Skeletal muscle cell (primary cell): ENCODE measurements at regions not wholly inside any gene's neighbourhood (a gene's known extent, or its start where the extent isn't known, plus 50 kb on each side); places are given as distances from the start of the nearest gene placed in this dataset.
A peak's percentile ranks its signal among the peaks of the same experiment; 100 is the strongest.

Experiments
- DNase-seq: peaks from one replicate; pipeline ENCODE4 v3.0.0-alpha.2; 2010; ENCODE audit warnings: low read depth
- H3K4me3 ChIP-seq: 2 replicates; pipeline ENCODE4 v1.5.1; 2011; ENCODE audit warnings: low read depth, mild to moderate bottlenecking, control low read depth, low read length, moderate library complexity

- no peak overlapping the region for H3K4me3 ChIP-seq
- DNase-seq = no peak
Measured at GRCh38 chr6:77217896-77218295, 245.4 kb downstream of the HTR1B start.

DNA sequence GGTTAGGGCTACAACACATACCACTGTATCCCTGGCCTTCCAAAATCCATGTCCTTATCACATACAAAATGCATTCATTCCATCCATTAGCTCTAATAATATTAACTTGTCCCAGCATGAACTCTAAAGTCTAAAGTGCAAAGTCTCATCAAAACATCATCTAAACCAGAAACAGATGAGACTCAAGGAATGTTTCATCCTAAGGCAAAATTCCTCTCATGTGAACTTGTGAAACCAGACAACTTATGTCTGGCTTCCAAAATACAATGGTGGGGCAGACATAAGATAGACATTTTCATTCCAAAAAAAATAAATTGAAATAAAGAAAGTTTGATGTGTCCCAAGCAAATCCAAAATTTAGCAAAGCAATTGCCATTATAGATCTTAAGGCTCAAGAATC lies 257.4 kb downstream of the HTR1B start:
- DNase-seq = no peak
- no peak overlapping the region for H3K4me3 ChIP-seq

GRCh38 chr6:77204555-77204954 lies 258.7 kb downstream of the HTR1B start:
- no peak overlapping the region for H3K4me3 ChIP-seq
- no peak for DNase-seq

DNA sequence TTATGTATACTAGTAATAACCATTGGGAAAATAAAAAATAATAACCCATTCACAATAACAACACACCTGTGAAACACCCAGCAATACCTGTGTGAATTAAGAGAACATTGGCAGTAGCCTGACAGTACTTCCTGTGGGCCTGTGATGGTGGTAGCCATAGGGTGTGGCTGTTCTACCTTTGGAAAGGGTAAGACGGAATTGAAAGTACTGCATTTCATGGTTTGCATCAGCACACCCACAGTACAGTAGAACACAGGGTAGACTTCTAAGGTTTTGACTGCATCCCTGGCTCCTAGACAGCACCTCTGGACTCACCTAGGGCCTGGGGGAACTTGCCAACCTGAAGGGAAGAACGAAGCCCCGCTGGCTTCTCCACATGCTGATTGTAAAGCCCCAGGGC lies 279.8 kb downstream of the HTR1B start:
- no peak for DNase-seq
- no peak overlapping the region for H3K4me3 ChIP-seq

DNA sequence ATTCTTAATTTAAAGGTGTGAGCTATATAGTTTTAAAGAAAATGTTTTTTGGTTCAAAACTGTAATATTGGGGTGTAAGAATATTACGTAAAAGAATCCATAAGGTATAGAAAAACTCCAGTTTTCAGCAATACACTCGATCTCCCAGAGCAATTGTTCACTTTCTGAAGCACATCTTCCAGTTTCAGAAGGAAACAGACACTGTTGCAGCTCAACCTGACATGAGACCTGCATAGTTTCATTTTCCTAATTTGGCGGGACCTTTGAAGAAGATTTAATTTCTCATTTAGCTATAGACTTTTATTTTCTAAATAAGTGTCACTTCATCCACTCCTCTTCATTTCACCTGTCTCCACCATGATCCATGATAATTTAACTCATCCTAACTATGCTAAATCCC lies 281.5 kb downstream of the HTR1B start:
- no peak overlapping the region for H3K4me3 ChIP-seq
- DNase-seq = no peak

GRCh38 chr6:77180326-77180725 lies 283.0 kb downstream of the HTR1B start:
- no peak for DNase-seq
- no peak overlapping the region for H3K4me3 ChIP-seq

GRCh38 chr6:77178821-77179220 lies 284.5 kb downstream of the HTR1B start:
- peak; percentile 9 for DNase-seq
- no peak overlapping the region for H3K4me3 ChIP-seq

GRCh38 chr6:77177470-77177869 lies 285.8 kb downstream of the HTR1B start:
- no peak for DNase-seq
- no peak overlapping the region for H3K4me3 ChIP-seq

DNA sequence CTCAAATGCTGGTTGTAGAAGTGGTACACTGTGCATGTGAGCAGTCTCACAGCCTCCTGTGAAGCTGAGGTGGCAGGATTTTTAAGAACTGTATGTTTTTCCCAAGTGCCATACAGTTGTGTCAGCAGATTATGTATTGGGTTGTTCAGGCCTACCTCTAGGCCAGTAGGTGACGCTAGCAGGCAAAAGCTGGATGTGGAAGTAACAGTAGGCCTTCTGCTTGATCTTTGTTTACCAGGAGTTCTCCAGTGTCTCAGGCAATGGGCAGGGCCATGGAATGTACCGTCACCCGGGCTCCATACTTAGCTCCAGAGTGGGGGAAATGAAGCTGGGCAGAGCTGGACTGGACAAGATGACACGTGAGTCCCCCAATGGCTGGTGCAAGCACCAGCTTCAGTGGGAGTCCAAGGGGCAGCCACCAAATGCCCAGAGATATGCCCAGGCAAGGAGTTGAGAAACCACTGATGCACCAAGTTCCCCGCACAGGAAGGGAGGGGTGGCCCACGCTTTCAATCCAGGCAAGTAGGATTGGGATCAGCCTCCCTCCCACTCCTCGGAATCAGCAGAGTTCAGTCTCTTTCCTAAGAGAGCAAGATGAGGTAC lies 289.7 kb downstream of the HTR1B start:
- H3K4me3 ChIP-seq = no peak overlapping the region
- no peak for DNase-seq

DNA sequence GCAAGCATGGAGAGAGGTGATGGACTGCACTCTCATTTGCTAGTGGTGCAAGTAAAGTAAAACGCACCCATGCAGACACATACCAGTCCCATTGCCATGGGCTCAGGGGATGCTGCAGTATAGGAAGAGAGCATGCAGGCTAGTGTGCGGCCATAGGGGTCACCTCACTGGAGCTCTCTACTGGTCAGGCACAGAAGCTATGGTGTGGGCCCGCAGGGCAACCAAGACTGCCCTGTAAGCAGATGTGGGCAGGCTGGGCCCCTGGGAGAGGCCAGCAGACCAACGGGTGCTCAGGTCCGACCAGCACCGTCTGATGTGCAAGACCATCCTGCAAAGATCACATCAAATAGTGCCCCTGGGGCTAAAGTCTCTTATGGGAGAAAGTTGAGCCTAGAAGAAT lies 290.7 kb downstream of the HTR1B start:
- no peak overlapping the region for H3K4me3 ChIP-seq
- DNase-seq = no peak

DNA sequence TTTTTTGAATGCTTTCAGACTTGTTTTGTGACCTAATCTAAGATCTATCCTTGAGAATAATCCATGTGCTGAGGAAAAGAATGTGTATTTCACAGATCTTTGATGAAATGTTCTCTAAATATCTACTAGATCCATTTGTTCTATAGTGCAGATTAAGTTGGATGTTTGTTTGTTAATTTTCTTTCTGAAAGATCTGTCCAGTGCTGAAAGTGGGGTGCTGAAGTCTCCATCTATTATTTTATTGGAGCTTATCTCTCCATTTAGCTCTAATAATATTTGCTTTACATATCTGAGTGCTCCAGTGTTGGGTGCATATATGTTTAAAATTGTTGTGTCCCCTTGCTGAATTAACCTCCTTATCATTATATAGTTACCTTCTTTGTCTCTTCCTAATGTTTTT lies 303.6 kb downstream of the HTR1B start:
- DNase-seq = no peak
- no peak overlapping the region for H3K4me3 ChIP-seq

GRCh38 chr6:77151241-77151640 lies 312.1 kb downstream of the HTR1B start:
- no peak overlapping the region for H3K4me3 ChIP-seq
- no peak for DNase-seq

- H3K4me3 ChIP-seq = no peak overlapping the region
- DNase-seq = no peak
Measured at GRCh38 chr6:77150736-77151135, 312.6 kb downstream of the HTR1B start.

GRCh38 chr6:77145244-77145643 lies 318.0 kb downstream of the HTR1B start:
- DNase-seq = no peak
- no peak overlapping the region for H3K4me3 ChIP-seq

- H3K4me3 ChIP-seq = no peak overlapping the region
- no peak for DNase-seq
Measured at GRCh38 chr6:77143659-77144447, 319.4 kb downstream of the HTR1B start.

DNA sequence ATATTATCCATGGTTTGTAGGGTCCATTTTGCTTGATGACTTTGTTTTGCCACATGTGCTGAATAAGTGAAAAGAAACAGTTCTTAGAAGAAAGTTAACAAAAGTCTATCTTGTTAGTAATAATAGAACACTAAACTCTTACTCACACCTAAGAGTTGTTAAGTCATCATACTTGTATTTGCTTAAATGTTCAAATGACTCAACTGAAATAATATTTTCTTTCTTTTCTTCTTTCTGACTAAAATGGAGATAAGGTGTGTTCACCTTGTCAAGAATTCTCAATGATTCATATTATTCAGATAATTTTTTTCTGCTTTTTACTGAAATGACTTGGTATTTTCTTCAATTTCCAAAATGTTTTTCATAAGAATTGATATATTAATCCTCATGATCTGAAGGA lies 327.2 kb downstream of the HTR1B start:
- H3K4me3 ChIP-seq = no peak overlapping the region
- DNase-seq = no peak

DNA sequence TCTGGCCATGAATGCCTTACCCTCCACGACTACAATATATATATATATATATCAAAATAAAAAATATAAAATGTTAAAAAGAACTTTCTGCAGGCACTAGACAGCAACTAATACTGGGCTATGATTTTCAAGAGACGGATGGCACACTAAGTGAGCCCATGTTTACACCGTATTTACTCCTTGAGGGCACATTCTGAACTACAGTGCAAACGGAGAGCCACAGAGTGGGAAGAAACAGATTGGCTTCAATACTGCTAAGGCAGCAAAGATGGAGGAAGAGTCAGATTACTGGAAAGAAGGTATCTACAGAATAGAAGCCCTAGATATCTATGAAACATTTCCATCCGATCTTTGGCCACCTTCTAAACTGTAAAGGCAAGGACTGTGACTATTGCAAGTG lies 330.3 kb downstream of the HTR1B start:
- H3K4me3 ChIP-seq = no peak overlapping the region
- DNase-seq = no peak

DNA sequence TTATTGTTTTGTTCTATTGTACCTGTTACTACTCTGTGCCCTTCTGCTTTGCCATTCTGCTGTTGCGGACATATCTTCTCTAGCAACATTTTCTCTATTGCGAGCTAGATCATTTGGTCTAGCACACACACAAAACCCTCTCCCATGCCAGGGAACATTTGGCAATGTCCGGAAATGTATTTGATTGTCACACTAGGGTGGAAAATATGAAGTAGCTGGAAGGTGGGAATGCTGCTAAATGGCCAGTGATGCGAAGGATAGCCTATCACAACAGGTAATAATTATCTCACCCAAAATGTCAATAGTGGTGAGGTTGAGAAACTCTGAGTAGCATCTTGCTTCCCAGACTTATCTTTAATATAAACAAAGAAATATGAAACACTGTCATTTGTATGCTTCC lies 331.9 kb downstream of the HTR1B start:
- DNase-seq = no peak
- no peak overlapping the region for H3K4me3 ChIP-seq

DNA sequence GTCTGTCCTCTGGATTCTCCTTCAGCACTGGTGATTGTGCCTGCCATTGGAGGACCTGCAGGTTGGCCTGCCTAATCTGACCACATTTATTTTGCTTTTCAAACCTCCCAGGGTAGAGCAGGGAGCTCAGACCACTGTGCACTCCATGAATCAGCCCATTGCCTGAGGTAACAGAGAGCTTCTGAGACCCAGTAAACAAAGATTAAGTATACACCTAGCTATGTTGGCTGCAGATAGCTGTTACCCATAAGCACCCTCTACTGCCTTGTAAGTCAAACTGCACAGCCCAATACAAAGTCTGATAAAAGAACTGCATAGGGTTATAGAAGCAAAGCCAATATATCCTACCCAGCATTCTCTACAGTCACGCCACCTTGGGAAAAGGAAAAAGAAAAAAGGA lies 338.7 kb downstream of the HTR1B start:
- no peak for DNase-seq
- H3K4me3 ChIP-seq = no peak overlapping the region

GRCh38 chr6:77123527-77123926 lies 339.8 kb downstream of the HTR1B start:
- no peak overlapping the region for H3K4me3 ChIP-seq
- no peak for DNase-seq

- H3K4me3 ChIP-seq = no peak overlapping the region
- no peak for DNase-seq
Measured at GRCh38 chr6:77106992-77107391, 356.3 kb downstream of the HTR1B start.
